GF-D8 (cell line): ENCODE measurements at regions not wholly inside any gene's neighbourhood (a gene's known extent, or its start where the extent isn't known, plus 50 kb on each side); places are given as distances from the start of the nearest gene placed in this dataset.
A peak's percentile ranks its signal among the peaks of the same experiment; 100 is the strongest.
"Not testable (repeated sequence)": the region's sequence is repeated elsewhere in the genome, so short reads cannot be mapped to it uniquely, and the experiment has no call there.

Experiments used
- DNase-seq: peaks from one replicate; lab custom pipeline; 2025; lab: John Stamatoyannopoulos, UW

DNA sequence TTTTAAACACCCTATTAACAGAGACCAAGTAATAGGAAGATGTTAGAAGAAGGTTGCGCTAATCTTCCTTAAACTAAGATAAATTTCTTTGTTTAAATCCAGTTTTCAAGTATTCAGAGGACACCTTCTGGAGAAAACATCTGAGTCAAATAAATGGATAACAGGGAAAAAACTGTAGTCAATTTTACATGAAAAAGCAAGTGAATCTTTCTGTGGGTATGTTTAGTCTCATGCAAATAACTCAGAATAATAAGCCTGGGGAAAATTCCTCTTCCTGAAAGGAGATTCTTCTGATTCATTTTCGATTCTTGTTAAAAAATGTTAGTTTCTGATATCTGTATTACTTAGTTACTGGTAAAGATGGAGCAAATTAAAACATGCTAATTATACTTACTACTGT lies 145.5 kb downstream of the CTH start:
- no peak for DNase-seq

- DNase-seq, result no peak
Measured at GRCh38 chr1:70567167-70567566, 156.1 kb downstream of the CTH start.

DNA sequence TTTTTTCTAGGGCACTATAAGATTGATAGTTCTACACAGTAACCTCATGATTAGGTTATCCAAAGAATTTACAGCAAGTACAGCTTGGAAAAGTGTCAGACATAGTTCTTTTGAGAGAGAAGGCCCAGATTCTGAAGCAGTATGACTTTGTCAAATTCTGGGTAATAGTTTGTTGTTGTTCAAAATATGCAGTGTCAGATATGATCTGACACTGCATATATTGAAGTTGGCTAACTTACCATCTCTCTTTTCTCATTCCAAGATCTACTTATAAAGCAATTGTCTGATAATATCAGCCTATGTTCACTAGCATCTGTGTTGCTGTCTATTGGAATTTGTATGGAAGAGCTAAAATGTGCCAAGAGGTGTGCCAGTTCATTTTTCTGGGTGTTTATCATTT lies 160.1 kb downstream of the CTH start:
- no peak for DNase-seq

GRCh38 chr1:70573317-70573843 lies 162.3 kb downstream of the CTH start:
- DNase-seq, result no peak

DNA sequence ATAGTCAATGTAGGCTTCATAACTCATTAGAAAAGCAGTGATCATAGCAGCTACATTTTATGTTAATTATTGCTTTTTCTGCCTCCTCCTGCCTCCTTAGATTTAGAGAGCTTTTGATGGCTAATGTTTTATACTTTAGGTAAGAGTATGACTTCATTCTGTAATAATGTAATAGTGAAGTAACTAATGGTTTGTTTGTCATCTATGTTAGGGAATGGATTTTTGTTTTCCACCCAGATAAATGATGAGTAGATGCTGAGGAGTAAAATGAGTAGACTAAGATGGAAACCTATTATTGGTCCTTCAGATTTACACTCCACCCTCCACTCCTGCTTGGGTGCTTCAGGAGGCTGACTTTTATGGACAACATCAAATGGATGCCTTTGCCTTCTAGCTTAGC lies 170.6 kb downstream of the CTH start:
- no peak for DNase-seq

GRCh38 chr1:70583522-70583921 lies 172.5 kb downstream of the CTH start:
- DNase-seq, result no peak

DNA sequence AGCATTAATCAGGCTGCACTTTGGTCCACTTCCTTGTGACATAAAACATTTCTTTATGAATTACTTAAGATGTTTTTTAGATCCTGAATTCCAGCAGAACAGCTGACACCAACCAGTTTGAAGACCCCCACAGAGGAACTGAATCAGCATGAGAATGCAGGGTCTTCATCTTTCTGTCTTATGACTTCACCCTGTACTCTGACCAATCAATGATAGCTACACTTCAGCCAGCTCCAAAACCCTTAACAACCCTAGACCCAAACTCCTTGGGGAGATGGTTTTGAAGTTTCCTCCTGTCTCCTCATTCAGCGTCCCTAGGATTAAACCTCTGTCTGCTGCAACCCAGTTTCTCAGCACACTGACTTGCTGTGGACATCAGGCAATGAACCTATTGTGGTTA lies 175.0 kb downstream of the CTH start:
- DNase-seq, result no peak

- DNase-seq, result no peak
Measured at GRCh38 chr1:70587872-70588366, 176.9 kb downstream of the CTH start.

DNA sequence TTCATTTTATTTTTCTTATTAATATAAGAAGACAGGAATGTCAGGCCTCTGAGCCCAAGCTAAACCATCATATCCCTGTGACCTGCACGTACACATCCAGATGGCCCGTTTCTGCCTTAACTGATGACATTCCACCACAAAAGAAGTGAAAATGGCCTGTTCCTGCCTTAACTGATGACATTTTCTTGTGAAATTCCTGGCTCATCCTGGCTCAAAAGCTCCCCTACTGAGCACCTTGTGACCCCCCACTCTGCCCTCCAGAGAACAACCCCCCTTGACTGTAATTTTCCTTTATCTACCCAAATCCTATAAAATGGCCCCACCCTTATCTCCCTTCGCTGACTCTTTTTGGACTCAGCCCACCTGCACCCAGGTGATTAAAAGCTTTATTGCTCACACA lies 182.5 kb downstream of the CTH start:
- not testable (repeated sequence) for DNase-seq

DNA sequence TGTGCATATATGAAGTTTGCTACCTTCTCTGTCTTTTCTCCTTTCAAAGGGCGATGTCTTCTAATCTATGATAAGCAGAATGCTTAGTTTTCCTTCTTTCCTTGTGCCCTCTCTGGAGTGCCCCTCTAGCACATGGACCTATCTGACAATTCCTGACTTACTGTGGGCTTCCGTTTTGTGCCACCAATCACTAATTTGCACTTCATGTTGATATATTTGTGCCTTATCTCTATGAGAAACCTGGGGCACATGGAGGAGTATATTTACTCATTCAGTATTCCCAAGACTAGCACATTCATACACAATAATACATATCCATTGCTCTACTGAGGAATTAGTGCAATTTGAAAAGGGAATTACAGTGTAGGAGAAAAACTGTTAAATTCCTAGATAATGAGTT lies 197.7 kb downstream of the CTH start:
- DNase-seq, result no peak

DNA sequence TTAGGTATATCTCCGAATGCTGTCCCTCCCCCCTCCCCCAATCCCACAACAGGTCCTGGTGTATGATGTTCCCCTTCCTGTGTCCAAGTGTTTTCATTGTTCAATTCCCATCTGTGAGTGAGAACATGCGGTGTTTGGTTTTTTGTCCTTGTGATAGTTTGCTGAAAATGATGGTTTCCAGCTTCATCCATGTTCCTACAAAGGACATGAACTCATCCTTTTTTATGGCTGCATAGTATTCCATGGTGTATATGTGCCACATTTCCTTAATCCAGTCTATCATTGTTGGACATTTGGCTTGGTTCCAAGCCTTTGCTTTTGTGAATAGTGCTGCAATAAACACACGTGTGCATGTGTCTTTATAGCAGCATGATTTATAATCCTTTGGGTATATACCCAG lies 199.1 kb downstream of the CTH start:
- DNase-seq, result not testable (repeated sequence)

DNA sequence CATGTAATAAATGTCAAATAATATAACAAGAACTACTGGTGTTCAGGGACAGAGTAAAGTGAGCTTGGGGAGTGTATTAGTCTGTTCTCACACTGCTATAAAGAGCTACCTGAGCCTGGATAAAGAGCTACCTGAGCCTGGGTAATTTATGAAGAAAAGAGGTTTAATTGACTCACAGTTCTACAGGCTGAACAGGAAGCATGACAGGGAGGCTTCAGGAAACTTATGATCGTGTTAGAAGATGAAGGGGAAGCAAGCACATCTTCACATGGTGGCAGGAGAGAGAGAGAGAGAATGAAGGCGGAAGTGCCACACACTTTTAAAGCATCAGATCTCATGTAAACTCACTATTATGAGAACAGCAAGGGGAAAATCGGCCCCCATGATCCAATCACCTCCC lies 205.9 kb downstream of the CTH start:
- DNase-seq, result no peak

GRCh38 chr1:70617728-70618127 lies 206.7 kb downstream of the CTH start:
- DNase-seq, result no peak

DNA sequence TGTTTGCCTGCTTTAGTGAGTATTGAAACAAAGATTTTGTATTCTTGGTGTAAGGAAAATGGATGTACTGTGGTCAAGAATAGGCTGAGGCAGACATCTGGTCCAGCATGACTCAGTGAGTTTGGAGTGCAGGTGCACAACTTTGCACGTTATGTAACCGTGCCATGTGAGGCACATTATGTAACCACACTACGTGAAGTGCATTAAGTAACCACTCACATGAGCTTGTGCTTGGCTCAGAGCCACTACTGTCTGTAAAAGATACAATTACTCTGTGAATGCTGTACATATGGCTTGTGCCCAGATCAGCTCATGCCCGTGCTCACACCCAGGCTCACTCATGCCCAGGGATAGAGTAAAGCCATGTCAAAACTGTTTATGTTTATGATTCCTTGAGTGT lies 216.8 kb downstream of the CTH start:
- peak; percentile 7 for DNase-seq

DNA sequence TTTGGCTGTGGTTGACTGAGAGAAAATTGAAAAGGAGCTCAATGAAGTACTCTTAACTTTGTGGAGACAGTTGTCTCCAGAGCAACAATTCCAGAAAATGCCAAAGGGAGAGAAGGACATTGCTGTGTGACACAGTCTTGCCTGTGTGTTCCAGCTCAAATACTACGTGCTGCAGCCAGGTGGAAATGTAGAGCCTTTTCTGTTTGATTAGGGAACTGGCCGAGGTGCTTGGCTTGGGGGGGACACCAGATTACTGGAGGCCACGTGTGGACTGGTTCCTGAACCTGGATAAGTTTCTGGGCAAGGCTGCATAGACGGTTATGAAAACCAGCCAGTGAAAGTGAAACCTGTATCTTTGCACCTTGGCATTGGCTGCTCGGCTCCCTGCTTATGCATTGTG lies 217.9 kb downstream of the CTH start:
- DNase-seq, result no peak

DNA sequence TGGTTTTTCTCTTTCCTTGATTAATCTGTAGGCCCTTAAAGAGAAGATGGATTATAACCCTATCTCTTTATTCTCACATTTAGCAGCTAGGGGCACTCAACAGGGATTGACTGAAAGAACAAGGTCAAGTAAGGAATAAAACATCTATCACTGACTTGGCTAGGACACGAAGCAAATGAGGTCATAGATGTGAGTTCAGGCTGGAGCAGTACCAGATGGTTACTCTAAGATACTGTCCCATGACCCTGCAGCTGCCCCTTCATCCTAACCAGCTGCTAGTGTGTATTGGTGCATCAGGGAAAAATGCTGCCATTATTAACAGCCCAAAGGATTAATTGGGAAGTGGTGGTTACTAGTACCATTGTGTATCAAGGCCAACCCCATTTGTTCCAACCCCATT lies 221.9 kb downstream of the CTH start:
- DNase-seq, result no peak

DNA sequence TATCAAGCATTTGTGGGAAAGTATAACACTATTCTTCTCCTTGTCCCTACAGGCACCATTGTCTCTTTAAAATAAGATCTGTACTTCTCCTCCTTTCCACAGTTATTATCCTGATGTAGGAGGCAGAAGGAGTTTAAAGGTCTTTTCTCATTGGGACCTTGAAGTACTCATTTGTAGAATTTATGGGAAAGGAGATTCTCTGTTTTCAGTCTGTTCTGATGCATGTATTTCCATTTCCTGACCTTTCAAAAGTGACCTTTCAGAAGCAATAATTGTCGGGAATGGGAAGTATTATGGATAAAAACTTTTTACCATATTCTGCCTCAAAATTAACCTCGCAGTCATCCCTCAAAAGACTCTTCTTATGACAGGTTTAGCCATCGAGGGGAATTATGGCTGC lies 224.8 kb downstream of the CTH start:
- no peak for DNase-seq

DNA sequence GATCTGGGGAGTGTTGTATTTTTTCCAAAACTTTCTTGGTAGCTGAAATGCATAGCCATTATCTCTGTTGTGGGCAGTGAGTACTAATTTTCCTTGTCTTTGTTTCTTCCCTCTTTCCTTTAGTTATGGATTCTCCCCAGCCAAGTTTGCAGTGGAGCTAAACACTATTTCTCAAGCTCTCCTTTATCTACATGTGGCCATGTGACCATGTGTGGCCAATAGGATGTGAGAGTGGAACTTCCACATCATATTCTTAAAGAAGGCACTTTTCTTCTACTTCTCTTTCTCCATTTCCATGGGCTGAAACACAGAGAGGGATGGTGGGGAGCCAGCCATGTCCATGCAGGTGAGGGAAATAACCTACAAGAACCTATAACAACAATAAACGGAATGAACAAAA lies 230.8 kb downstream of the CTH start:
- no peak for DNase-seq

- DNase-seq, result no peak
Measured at GRCh38 chr1:70656361-70656760, 245.3 kb downstream of the CTH start.

- DNase-seq, result no peak
Measured at GRCh38 chr1:70659891-70660290, 248.8 kb downstream of the CTH start.

GRCh38 chr1:70666381-70667140 lies 255.5 kb downstream of the CTH start:
- DNase-seq, result no peak

DNA sequence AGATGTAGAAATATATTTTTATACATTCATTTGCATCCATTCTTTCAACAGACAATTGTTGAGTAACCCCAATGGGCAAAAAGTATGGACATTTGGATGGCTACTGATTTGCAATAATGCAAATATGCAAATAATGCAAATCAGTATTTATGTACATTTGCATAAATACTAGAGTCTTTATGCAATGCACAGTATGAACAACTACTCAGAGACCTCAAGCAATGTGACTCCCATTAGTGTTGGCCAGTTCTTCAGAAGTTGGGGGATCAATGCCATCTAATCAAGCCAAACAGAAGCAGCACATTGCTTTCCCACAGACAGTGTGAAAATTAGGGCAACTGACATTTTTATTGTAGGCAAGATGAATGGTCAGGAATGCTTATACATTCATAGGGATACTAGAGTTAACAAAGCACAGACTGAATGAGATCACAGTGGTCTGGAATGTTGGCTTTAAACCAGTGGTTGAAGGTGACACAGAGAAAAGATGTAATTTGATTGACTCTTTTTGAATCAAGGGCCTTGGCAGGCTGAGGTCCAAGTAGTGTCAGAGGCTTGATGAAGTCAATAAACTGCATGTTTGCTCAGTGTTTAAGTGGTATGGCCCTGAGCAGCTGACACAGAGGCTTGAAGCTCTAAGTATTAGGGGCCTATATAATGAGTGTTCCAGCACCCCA lies 256.6 kb downstream of the CTH start:
- no peak for DNase-seq

DNA sequence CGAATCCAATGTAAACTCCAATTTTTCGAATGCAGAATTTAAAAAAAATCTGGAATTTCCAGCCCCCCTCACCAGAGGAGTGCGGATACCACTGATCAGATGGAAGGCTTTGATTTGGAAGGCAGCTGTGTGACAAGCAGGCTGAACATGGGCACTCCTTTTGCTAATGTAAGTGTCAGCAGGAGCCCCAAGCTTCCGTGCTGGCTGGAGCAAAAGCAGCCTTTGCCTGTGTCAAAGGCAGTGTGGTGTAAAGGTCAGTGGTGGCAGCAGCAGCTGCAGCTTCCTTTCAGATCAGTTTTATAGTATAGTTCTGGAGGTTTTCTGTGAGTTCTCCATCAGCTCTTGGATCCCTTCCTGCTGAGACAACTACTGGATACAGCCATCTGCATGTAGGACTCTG lies 259.9 kb downstream of the CTH start:
- no peak for DNase-seq
